SHP77 (cell line): ENCODE measurements at regions not wholly inside any gene's neighbourhood (a gene's known extent, or its start where the extent isn't known, plus 50 kb on each side); places are given as distances from the start of the nearest gene placed in this dataset.
"Not testable (repeated sequence)": the region's sequence is repeated elsewhere in the genome, so short reads cannot be mapped to it uniquely, and the experiment has no call there.

Source experiments
- DNase-seq, 2 experiments: peaks; one replicate each; lab custom pipeline; 2025; lab: John Stamatoyannopoulos, UW

DNA sequence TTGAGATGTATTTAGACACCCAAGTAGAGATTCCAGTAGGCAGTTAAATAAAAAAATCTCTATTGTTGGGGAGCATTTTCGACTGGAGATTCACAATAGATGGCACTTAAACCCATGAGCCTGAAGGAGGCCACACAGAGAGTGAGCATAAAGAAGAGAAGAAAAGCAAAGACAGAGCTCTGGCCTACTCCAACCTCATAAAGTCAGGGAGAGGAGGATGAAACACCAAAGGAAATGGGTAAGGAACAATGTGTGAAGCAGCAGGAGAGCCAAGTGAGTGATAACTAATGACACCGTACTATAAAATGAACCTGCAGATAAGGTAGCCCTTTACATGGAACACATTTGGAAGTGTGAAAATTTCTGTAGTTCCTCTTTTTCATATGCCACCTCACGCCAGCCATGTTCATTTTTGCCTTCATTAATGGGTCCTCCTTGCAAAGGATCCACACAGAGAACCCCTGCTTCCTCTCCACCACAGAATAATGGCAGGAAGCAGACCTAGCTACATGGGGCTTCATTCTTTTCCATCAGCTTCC is 150.0 kb upstream of the SYT10 start:
- DNase-seq: no peak

- no peak for DNase-seq
These were observed 154.1 kb upstream of the SYT10 start for GRCh38 chr12:33593753-33594152.

- DNase-seq: no peak
These were observed 156.4 kb upstream of the SYT10 start for GRCh38 chr12:33596061-33596460.

DNA sequence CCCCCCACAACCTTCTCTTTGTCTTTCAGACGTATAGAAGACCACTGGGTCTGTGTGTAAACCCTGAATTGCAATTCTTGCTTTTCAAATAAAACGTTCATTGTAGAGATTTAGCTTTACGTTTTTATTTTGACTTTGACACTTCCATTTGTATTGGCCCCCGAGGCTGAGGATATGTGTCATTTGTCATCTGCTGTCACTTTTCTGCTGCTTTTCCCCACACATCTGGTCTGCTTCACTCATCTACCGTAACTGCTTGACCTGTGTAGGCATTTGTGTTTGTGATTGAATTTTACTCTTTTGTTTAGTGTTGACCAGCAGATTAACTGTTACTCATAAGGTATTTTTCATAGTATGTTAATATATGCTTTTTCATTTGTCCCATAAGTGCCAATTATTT is 157.2 kb upstream of the SYT10 start:
- no peak for DNase-seq

- DNase-seq: no peak
These were observed 162.9 kb upstream of the SYT10 start for GRCh38 chr12:33602515-33602914.

DNA sequence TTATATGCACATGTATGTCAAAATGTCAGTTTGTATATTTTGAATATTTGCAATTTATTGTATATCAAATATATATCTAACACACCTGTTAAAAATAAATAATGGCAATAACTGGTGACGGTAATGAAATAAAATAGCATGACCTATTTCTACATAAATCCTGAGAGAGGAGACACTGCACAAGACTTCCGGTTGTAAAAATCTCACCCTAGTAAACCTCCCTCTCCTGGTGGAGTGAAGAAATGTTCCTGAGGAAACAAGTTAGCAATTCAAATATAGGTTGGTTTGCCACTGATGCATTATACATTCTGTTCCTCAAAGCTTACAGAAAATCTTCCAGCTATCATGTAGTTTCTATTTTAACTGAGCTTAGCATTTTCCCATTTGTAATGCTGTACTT is 166.1 kb upstream of the SYT10 start:
- DNase-seq: peak; percentile 14 to 26

DNA sequence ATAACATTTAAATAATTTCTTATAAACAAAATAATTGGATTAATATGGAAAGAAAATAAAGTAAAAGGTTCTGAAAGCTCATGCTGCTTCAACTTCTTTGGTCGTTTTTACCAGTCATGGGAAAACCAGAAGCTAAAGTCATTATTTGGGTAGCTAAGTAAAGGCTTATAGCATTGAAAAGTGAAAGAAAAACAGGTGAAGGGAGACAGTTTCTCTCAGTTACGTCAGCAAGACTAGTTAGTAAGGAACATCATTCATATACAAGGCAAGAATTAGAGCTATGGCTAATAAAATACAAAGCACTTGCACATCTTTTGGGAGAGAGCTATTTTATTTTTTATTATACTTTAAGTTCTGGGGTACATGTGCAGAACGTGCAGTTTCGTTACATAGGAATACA is 170.3 kb upstream of the SYT10 start:
- DNase-seq: no peak

GRCh38 chr12:33614630-33615029 is 175.0 kb upstream of the SYT10 start:
- no peak for DNase-seq

DNA sequence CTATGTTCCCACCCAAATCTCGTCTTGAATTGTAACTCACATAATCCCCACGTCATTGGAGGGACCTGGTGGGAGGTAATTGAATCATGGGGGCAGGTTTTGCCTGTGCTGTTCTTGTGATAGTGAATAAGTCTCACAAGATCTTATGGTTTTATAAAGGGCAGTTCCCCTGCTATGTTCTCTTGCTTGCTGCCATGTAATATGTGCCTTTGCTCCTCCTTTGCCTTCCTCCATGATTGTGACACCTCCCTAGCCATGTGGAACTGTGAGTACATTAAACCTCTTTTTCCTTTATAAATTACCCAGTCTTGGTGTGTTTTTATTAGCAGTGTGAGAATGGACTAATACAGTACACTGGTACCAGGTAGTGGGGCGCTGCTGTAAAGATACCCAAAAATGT is 177.6 kb upstream of the SYT10 start:
- DNase-seq: no peak

DNA sequence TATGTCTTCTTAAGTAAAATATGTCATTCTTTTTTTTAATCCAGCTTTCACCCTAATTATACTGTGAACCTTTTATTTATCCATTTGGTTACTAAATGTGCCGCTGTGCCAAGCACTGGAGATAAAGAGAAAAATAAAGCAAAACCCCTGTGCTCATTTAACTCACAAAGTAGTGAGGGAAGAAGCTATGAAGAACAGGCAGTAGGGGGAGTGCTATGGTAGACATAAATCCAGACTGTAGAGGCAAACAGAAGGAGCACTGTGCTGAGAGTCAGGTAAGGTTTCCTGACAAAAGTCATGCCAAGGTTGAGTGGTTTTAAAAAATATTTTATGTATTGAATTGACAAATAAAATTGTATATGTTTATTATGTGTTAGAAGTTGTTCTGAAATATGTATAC is 188.5 kb upstream of the SYT10 start:
- no peak for DNase-seq

DNA sequence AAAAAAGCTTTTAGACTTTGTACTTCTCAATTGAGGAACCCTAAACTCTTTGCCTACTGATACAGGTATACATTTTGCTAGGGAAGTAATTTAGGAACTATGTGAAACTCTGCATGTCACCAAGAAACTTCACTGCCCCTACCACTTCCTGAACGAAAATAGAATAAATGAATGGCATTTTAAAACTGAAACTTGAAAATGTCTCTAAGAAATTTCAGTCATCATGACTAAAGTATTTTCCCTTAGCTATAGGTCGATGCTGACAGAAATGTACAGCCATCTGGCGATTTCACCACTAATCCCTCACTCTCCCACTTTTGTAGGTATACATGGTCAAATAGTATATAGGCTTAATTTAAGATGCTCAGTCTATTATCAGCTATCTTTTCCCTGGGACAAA is 194.9 kb upstream of the SYT10 start:
- no peak for DNase-seq

GRCh38 chr12:33636930-33637329 is 197.3 kb upstream of the SYT10 start:
- DNase-seq: not testable (repeated sequence)

- no peak for DNase-seq
These were observed 200.4 kb upstream of the SYT10 start for GRCh38 chr12:33639975-33640374.

DNA sequence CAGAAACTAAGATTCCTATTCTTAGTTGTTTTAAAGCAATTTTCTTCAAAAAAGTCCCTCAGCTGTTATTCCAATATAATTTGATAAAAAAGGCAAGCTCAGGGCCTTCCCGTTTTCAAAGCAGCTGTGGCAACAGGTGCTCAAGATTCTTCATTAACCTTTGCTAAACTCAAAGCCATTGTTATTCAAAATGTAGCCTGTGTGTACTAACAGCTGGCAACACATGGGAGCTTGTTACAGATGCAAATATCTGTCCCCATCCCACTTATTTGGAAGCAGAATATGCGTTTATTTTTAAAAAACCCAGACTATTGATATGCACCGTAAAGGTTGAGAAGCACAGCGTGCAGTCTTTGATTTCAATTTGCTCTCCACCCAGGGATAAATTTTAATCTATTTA is 210.4 kb upstream of the SYT10 start:
- no peak for DNase-seq

GRCh38 chr12:33650832-33651231 is 211.2 kb upstream of the SYT10 start:
- DNase-seq: no peak

GRCh38 chr12:33653362-33653761 is 213.7 kb upstream of the SYT10 start:
- no peak for DNase-seq

DNA sequence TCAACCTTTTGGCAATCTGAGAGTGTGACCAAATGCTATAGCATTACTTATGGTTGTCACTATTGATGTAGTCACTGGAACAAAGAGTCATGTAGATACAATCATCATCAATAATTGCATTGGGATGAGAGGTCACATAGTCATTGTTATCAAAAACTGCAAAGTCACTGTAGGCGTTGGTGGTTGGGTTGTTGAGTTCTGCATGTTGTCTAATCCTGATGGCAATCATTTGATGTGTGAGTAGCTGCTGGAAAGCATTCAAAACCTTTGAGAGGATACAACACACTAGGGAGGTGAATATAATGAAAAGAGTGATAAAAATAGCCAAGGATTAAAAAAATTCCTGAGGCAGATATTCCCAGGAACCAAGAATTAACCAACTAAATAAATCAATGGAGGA is 214.7 kb upstream of the SYT10 start:
- DNase-seq: no peak

DNA sequence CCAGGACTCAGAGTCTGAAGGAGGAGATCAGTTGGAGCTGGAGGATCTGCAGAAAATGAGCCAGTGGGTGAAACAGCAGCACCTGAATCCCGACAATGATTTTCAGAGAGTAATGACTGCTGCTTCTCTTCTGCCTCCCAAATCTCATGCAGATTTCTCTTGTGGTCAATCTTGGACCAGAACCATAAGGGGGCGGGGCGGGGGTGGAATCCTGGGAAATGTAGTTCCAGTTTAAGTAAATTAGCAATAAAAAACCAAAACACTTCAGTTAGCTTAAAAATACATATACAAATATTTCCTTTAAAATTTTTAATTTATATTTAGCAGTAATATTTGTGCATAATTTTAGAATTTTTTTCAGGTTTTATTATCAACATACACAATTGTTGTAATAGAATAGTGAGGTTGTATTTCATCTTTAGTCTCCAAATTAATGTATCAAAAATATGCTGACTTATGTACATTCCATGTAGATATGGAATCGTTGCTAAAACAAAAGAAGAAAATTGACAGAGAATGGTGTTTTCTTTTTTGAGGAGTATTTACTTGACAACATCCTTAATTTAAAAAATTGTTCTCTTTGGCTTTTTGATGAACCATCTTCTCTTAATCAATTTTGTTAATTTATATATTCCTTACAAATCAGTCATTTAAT is 223.5 kb upstream of the SYT10 start:
- no peak for DNase-seq

GRCh38 chr12:33669349-33669748 is 229.7 kb upstream of the SYT10 start:
- no peak for DNase-seq

GRCh38 chr12:33670284-33670683 is 230.7 kb upstream of the SYT10 start:
- no peak for DNase-seq

DNA sequence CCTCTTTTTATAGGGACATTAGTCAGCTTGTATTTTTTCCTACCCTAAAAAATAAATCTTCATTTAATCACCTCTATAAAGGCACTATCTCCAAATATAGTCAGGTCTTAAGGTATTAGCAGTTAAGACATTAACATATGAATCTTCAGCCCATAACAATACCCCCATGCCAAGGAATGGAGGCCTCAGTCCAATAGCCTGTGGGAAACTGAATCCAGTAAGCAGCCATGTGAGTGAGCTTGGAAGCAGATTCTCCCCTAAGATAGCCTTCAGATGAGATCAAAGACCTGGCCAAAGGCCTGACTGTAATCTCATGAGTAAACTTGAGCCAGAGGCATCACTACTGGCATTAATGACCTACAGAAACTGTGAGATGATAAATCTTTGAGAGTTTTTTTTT is 232.1 kb upstream of the SYT10 start:
- no peak for DNase-seq

GRCh38 chr12:33672836-33673577 is 233.4 kb upstream of the SYT10 start:
- DNase-seq: no peak

GRCh38 chr12:33676866-33677265 is 237.2 kb upstream of the SYT10 start:
- DNase-seq: no peak
